ENCODE measurements at regions not wholly inside any gene's neighbourhood (a gene's known extent, or its start where the extent isn't known, plus 50 kb on each side); places are given as distances from the start of the nearest gene placed in this dataset.
A peak's percentile ranks its signal among the peaks of the same experiment; 100 is the strongest.

- TF ChIP-seq CTCF (CRISPR knock-in tag; IDR thresholded peaks at IDR 0.05) (no peak), AGO2 (optimal IDR thresholded peaks at IDR 0.05; ENCODE audit: low read depth, low read length) (no peak), EZH2 (conservative IDR thresholded peaks at IDR 0.05; ENCODE audit: low read depth, low read length) (no peak), ZBED4 (CRISPR knock-in tag; IDR thresholded peaks at IDR 0.05; ENCODE audit: borderline replicate concordance) (no peak), EP300 (IDR thresholded peaks at IDR 0.05; ENCODE audit: low read depth in 2 of 2, low read length in 2 of 2) (no peak), EP300 (CRISPR knock-in tag; IDR thresholded peaks at IDR 0.05; ENCODE audit: borderline replicate concordance) (no peak), ZFP62 (CRISPR knock-in tag; IDR thresholded peaks at IDR 0.05) (no peak), CREB1 (IDR thresholded peaks at IDR 0.05) (no peak), CREB1 (CRISPR knock-in tag; IDR thresholded peaks at IDR 0.05) (no peak), POLR2AphosphoS5 (IDR thresholded peaks at IDR 0.05; ENCODE audit: low read depth, low read length) (no peak), FOSL2 (CRISPR knock-in tag; IDR thresholded peaks at IDR 0.05) (0 out of 2 replicates have a peak, but pooled peaks have one; percentile 12), ZNF557 (CRISPR knock-in tag; IDR thresholded peaks at IDR 0.05) (no peak), USF2 (IDR thresholded peaks at IDR 0.05; ENCODE audit: low read depth, low read length) (no peak), USF2 (CRISPR knock-in tag; IDR thresholded peaks at IDR 0.05; ENCODE audit: borderline replicate concordance) (no peak)
Observed at GRCh38 chr15:56815247-56815646, 81.9 kb upstream of the ZNF280D start.
